PC-9 (cell line): ENCODE measurements at regions not wholly inside any gene's neighbourhood (a gene's known extent, or its start where the extent isn't known, plus 50 kb on each side); places are given as distances from the start of the nearest gene placed in this dataset.
"Not testable (repeated sequence)": the region's sequence is repeated elsewhere in the genome, so short reads cannot be mapped to it uniquely, and the experiment has no call there.

Source experiments
- BruUV-seq: library from RNA; stranded (reverse); fragments of 400-500 nt; replicated peaks from 2 replicates; lab custom pipeline; 2021; lab: Mats Ljungman, UMichigan
- CTCF ChIA-PET: fragments of 300-600 bp; sonication (Branson Sonifier 250); formaldehyde crosslinking; loops from one replicate; lab custom pipeline; 2022; ENCODE audit warnings: antibody characterized with exemption; lab: Charles Lee
- POLR2A ChIA-PET: fragments of 300-600 bp; sonication (Branson Sonifier 250); formaldehyde crosslinking; loops from one replicate; lab custom pipeline; 2022; ENCODE audit warnings: antibody characterized with exemption; ENCODE audit not compliant: unreplicated experiment; lab: Charles Lee
- DNase-seq, 2 experiments: peaks; one replicate each; pipeline versions ENCODE4 v3.0.0 to v3.0.0-alpha.2; 2015 to 2022; ENCODE audit warnings: mixed read lengths in 1 of 2
- H2AFZ ChIP-seq: fragments of 200-600 bp; sonication (generic); 2 replicates; pipeline ENCODE4 v1.8.1; 2017; ENCODE audit warnings: antibody characterized with exemption
- H3F3A ChIP-seq: fragments of 200-600 bp; sonication (generic); 2 replicates; pipeline ENCODE4 v1.8.1; 2017; ENCODE audit warnings: antibody characterized with exemption, mild to moderate bottlenecking, low read depth; ENCODE audit not compliant: insufficient read depth
- H3K27ac ChIP-seq: fragments of 200-600 bp; sonication (generic); 2 replicates; pipeline ENCODE4 v1.6.1; 2016; ENCODE audit warnings: mixed run types
- H3K27me3 ChIP-seq: fragments of 200-600 bp; sonication (generic); 2 replicates; pipeline ENCODE4 v1.6.1; 2016; ENCODE audit warnings: low read depth, mixed run types; ENCODE audit not compliant: insufficient read depth
- H3K36me3 ChIP-seq: fragments of 200-600 bp; sonication (generic); 2 replicates; pipeline ENCODE4 v1.6.1; 2016; ENCODE audit warnings: low read depth, mixed run types
- H3K4me1 ChIP-seq: fragments of 200-600 bp; sonication (generic); replicated peaks from 2 replicates; pipeline ENCODE4 v1.6.1; 2016; ENCODE audit warnings: mixed run types; ENCODE audit not compliant: insufficient read depth
- H3K4me2 ChIP-seq: fragments of 200-600 bp; sonication (generic); 2 replicates; pipeline ENCODE4 v1.6.1; 2017; ENCODE audit warnings: mixed run types
- H3K4me3 ChIP-seq: fragments of 200-600 bp; sonication (generic); 2 replicates; pipeline ENCODE4 v1.6.1; 2016; ENCODE audit warnings: mixed run types
- H3K79me2 ChIP-seq: fragments of 200-600 bp; sonication (generic); 2 replicates; pipeline ENCODE4 v1.6.1; 2017; ENCODE audit warnings: low read depth, mixed run types
- H3K9me2 ChIP-seq: fragments of 200-600 bp; sonication (generic); 2 replicates; pipeline ENCODE4 v1.8.1; 2017; ENCODE audit warnings: mild to moderate bottlenecking; ENCODE audit not compliant: insufficient read depth
- H3K9me3 ChIP-seq: fragments of 200-600 bp; sonication (generic); 2 replicates; pipeline ENCODE4 v1.8.1; 2016; ENCODE audit warnings: low read depth; ENCODE audit not compliant: insufficient read depth
- H4K20me1 ChIP-seq: fragments of 200-600 bp; sonication (generic); 2 replicates; pipeline ENCODE4 v1.8.1; 2017; ENCODE audit not compliant: insufficient read depth
- EZH2 ChIP-seq: fragments of 200-600 bp; sonication (generic); IDR thresholded peaks from 2 replicates; pipeline ENCODE4 v1.8.0; 2017; ENCODE audit warnings: antibody characterized with exemption, low read depth
- intact Hi-C: fragments of 100-400 bp; cut with micrococcal nuclease; formaldehyde crosslinking; loops from one replicate; pipeline ENCODE4 v1.10.0; 2022; ENCODE audit not compliant: unreplicated experiment
- TF ChIP-seq, protein P1 (sequence below): fragments of 200-600 bp; sonication (generic); conservative IDR thresholded peaks from 2 replicates; pipeline ENCODE4 v1.6.1; 2017; ENCODE audit warnings: mixed run types, antibody characterized with exemption, mild to moderate bottlenecking, moderate library complexity

DNA sequence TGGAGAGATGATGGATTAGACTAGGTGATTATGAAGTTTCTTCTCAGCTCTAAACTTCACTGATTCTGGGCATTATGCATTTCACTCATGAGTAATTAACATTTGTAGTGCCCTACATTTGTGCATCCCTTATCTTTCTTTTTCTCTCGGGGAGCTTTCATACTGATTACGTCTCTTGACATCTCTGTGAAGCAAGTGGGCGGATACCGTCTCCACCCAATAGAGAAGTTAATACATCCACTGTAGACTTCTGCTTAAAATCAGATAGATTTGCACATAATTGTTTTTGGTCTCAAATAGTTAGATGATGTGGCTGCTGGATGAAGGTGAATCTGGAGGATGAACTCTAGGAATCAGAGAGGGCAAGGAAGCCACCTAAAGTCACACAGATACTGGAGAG, 653.6 kb upstream of the EEF2KMT start:
- H2AFZ ChIP-seq, result no peak overlapping the region
- intact Hi-C loops, result no loop called here
- TF ChIP-seq, protein P1, sequence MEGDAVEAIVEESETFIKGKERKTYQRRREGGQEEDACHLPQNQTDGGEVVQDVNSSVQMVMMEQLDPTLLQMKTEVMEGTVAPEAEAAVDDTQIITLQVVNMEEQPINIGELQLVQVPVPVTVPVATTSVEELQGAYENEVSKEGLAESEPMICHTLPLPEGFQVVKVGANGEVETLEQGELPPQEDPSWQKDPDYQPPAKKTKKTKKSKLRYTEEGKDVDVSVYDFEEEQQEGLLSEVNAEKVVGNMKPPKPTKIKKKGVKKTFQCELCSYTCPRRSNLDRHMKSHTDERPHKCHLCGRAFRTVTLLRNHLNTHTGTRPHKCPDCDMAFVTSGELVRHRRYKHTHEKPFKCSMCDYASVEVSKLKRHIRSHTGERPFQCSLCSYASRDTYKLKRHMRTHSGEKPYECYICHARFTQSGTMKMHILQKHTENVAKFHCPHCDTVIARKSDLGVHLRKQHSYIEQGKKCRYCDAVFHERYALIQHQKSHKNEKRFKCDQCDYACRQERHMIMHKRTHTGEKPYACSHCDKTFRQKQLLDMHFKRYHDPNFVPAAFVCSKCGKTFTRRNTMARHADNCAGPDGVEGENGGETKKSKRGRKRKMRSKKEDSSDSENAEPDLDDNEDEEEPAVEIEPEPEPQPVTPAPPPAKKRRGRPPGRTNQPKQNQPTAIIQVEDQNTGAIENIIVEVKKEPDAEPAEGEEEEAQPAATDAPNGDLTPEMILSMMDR, result no peak
- no peak for TF ChIP-seq EZH2
- H3K27me3 ChIP-seq, result peaks cover 40% of the 10 kb centered on the region; the same call in 1 of the 2 replicates
- H3K36me3 ChIP-seq, result no peaks in the 10 kb centered on the region
- DNase-seq, result no peak
- BruUV-seq, result no TSS peak
- H4K20me1 ChIP-seq, result no peaks in the 10 kb centered on the region
- H3K4me3 ChIP-seq, result no peak overlapping the region
- no peaks in the 10 kb centered on the region for H3K4me1 ChIP-seq
- ChIA-PET CTCF (no interaction called here), POLR2A (no interaction called here)
- no peaks in the 10 kb centered on the region for H3F3A ChIP-seq
- H3K9me3 ChIP-seq, result no peaks in the 10 kb centered on the region
- no peaks in the 10 kb centered on the region for H3K9me2 ChIP-seq
- no peak overlapping the region for H3K4me2 ChIP-seq
- no peak overlapping the region for H3K27ac ChIP-seq
- H3K79me2 ChIP-seq, result no peaks in the 10 kb centered on the region

DNA sequence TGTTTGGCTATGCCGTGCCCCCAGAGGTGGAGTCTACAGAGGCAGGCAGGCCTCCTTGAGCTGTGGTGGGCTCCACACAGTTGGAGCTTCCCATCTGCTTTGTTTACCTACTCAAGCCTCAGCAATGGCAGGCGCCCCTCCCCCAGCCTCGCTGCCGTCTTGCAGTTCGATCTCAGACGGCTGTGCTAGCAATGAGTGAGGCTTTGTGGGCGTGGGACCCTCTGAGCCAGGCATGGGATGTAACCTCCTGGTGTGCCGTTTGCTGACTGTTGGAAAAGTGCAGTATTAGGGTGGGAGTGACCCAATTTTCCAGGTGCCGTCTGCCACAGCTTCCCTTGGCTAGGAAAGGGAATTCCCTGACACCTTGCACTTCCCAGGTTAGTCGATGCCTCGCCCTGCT, 652.8 kb upstream of the EEF2KMT start:
- POLR2A ChIA-PET, H3K4me1 ChIP-seq, H3K4me2 ChIP-seq, H2AFZ ChIP-seq, H3K9me2 ChIP-seq, DNase-seq, CTCF ChIA-PET, H3K4me3 ChIP-seq, intact Hi-C loops, H3F3A ChIP-seq, H3K9me3 ChIP-seq, BruUV-seq, H4K20me1 ChIP-seq, H3K79me2 ChIP-seq, H3K27ac ChIP-seq, H3K36me3 ChIP-seq: not testable (repeated sequence)
- H3K27me3 ChIP-seq, result peaks cover 40% of the 10 kb centered on the region; the same call in 1 of the 2 replicates

DNA sequence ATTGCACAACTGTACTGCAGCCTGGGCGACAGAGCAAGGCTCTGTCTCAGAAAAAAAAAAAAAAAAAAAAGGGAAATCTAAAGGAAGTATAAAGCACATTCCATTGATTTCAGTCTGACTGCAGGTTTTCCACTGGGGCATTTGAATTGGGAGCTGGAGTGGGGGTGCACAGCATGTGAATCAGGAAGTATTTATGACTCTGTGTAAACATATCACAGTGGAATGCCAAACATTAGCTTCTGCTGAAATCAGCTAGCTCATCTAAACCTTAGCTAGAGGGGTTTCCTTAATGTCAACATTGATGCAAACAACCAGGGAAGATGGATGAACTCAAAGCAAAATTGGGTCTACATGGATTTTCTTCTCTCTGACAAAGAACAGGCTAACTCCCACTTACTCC, 641.0 kb upstream of the EEF2KMT start:
- Histone ChIP-seq H3F3A (no peaks in the 10 kb centered on the region), H3K36me3 (no peaks in the 10 kb centered on the region), H3K27me3 (peaks cover 20% of the 10 kb centered on the region), H3K27ac (no peak overlapping the region), H4K20me1 (no peaks in the 10 kb centered on the region), H2AFZ (no peak overlapping the region), H3K79me2 (no peaks in the 10 kb centered on the region), H3K4me3 (no peak overlapping the region), H3K4me2 (no peak overlapping the region), H3K9me3 (no peaks in the 10 kb centered on the region), H3K9me2 (no peaks in the 10 kb centered on the region), H3K4me1 (no peaks in the 10 kb centered on the region)
- intact Hi-C loops, result no loop called here
- ChIA-PET POLR2A (no interaction called here), CTCF (no interaction called here)
- no peak for TF ChIP-seq EZH2
- TF ChIP-seq, protein P1, result no peak
- DNase-seq, result no peak
- no TSS peak for BruUV-seq

DNA sequence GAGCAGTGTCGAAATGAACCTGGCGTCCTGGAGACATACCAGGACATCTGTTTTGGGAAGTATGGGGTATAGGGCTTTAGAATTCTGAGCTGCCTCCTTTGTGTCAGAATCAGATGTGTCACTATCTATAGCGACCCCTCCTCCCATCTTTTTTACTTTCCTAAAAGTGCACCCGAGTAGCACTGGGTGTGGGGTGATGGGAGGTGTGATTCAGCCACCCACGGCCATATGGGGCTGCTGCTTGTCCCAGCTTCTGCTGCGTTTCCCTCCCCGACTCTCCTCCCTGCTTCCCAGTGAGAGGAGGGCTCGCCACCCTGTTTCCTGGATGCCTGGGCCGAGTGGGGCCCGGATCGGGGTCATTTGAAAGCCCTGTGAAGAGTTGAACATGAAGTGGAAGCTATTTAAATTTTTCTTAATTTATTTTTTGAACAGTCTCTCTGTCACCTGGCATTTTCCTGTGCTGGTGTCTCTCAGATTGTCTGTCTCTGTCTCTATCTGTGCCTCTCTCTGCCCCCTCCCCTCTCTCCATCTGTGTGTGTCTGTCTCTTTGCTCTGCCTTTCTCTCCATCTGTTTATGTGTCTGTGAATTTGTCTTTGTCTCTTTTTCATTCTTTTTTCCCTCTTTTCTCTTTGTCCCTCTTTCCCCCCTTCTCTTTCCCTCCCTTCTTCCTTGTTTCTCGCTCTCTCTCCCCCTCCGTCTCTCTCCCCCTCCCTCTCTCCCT, 638.8 kb upstream of the EEF2KMT start:
- Histone ChIP-seq H3F3A (no peaks in the 10 kb centered on the region), H3K36me3 (no peaks in the 10 kb centered on the region), H4K20me1 (no peaks in the 10 kb centered on the region), H3K79me2 (no peaks in the 10 kb centered on the region), H3K4me2 (no peak overlapping the region), H3K9me3 (no peaks in the 10 kb centered on the region), H3K27me3 (peaks cover 19% of the 10 kb centered on the region), H3K4me3 (no peak overlapping the region), H3K9me2 (no peaks in the 10 kb centered on the region), H2AFZ (no peak overlapping the region), H3K27ac (no peak overlapping the region), H3K4me1 (no peaks in the 10 kb centered on the region)
- no TSS peak for BruUV-seq
- ChIA-PET CTCF (no interaction called here), POLR2A (no interaction called here)
- TF ChIP-seq EZH2, result no peak
- TF ChIP-seq, protein P1, result no peak
- intact Hi-C loops, result no loop called here
- no peak for DNase-seq
